Small intestine (tissue), 7 donors: ENCODE measurements at regions not wholly inside any gene's neighbourhood (a gene's known extent, or its start where the extent isn't known, plus 50 kb on each side); places are given as distances from the start of the nearest gene placed in this dataset.
"Not testable (repeated sequence)": the region's sequence is repeated elsewhere in the genome, so short reads cannot be mapped to it uniquely, and the experiment has no call there.

Source experiments
- DNase-seq, 2 donors: peaks; one replicate each; pipeline versions ENCODE4 v3.0.0 to v3.0.0-alpha.2; 2013
- FAIRE-seq: peaks from 2 replicates; lab custom pipeline; 2012; peaks lifted over from hg19 to GRCh38; lab: Jason Lieb, UNC
- H3K27ac ChIP-seq, 3 donors: one replicate each; pipeline ENCODE4 v1.5.1; 2013; ENCODE audit warnings: low read length in 2 of 3, mild to moderate bottlenecking in 2 of 3, control low read depth in 1 of 3, inconsistent platforms in 1 of 3, low read depth in 1 of 3, moderate library complexity in 1 of 3
- H3K27me3 ChIP-seq, 3 donors: one replicate each; pipeline ENCODE4 v1.6.1; 2013; ENCODE audit warnings: low read length in 3 of 3, inconsistent platforms in 1 of 3; ENCODE audit not compliant: control insufficient read depth in 3 of 3, insufficient read depth in 3 of 3
- H3K36me3 ChIP-seq, 3 donors: one replicate each; pipeline ENCODE4 v1.6.1; 2013; ENCODE audit warnings: low read length in 3 of 3, inconsistent platforms in 1 of 3, low read depth in 1 of 3, mild to moderate bottlenecking in 1 of 3, moderate library complexity in 1 of 3; ENCODE audit not compliant: control insufficient read depth in 3 of 3, insufficient read depth in 2 of 3
- H3K4me1 ChIP-seq, 3 donors: one replicate each; pipeline ENCODE4 v1.6.1; 2013; ENCODE audit warnings: low read length in 2 of 3, inconsistent platforms in 1 of 3, low read depth in 1 of 3, mild to moderate bottlenecking in 1 of 3, moderate library complexity in 1 of 3; ENCODE audit not compliant: control insufficient read depth in 3 of 3, insufficient read depth in 2 of 3
- H3K4me3 ChIP-seq, 3 donors: one replicate each; pipeline ENCODE4 v1.5.1; 2013; ENCODE audit warnings: low read length in 3 of 3, control low read depth in 1 of 3, inconsistent platforms in 1 of 3, low read depth in 1 of 3, mild to moderate bottlenecking in 1 of 3, moderate library complexity in 1 of 3
- H3K9me3 ChIP-seq, 2 donors: one replicate each; pipeline ENCODE4 v1.6.1; 2013; ENCODE audit warnings: low read depth in 1 of 2, low read length in 1 of 2; ENCODE audit not compliant: control insufficient read depth in 2 of 2, insufficient read depth in 1 of 2
- WGBS, 3 donors: extraction: QIAGEN DNeasy Blood & Tissue Kit; methylation state at CpG; one replicate each; pipeline ENCODE4 v1.1.7; 2013; 5-methylcytosine and 5-hydroxymethylcytosine counted together
- donor health status: healthy with polysubstance abuse.
- donor health status: control.
- donor health status: control.
- donor health status: Bipolar disorder and iron deficiency.
- donor health status: healthy.

DNA sequence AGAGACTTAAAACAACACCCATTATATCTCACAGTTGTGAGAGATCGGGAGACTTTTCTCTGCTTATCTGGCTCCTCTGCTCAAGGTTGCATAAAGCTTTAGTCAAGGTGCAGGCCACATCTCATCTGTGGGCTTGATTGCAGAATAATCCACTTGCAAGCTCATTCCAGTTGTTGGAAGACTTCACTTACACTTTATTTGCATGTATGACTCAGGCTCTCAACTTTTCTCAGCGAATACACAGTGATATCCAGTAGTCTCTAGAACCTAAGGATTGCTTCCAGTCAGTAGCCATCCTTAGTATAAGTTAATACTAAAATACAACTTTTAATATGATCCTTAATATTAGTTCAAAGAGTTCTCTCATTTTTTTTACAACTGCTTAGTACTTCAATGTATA, 435.5 kb upstream of the NRG3 start:
- Histone ChIP-seq H3K9me3 (peaks cover 0 to 8% of the 10 kb centered on the region in 2 donors), H3K4me3 (no peak overlapping the region), H3K27me3 (no peaks in the 10 kb centered on the region), H3K27ac (no peak overlapping the region), H3K4me1 (no peaks in the 10 kb centered on the region), H3K36me3 (no peaks in the 10 kb centered on the region)
- no peak for DNase-seq
- 58 to 78% (median 75%) methylated on average over 2 of the region's 2 CpGs for WGBS, 3 donors
- no peak for FAIRE-seq

DNA sequence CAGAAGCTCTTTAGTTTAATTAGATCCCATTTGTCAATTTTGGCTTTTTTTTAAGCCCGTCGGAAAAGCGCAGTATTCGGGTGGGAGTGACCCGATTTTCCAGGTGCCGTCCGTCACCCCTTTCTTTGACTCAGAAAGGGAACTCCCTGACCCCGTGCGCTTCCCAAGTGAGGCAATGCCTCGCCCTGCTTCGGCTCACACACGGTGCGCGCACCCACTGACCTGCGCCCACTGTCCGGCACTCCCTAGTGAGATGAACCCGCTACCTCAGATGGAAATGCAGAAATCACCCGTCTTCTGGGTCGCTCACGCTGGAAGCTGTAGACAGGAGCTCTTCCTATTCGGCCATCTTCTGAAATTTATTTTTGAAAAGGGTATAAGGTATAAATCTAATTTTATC, 433.4 kb upstream of the NRG3 start:
- not testable (repeated sequence) for H3K27me3 ChIP-seq, H3K4me1 ChIP-seq, H3K36me3 ChIP-seq, FAIRE-seq, H3K9me3 ChIP-seq, H3K27ac ChIP-seq, DNase-seq, H3K4me3 ChIP-seq
- WGBS, 3 donors = 94 to 97% (median 97%) methylated on average over 21 of the region's 21 CpGs

GRCh38 chr10:81444242-81444929, 430.6 kb upstream of the NRG3 start:
- 87 to 88% (median 87%) methylated on average over 7 of the region's 7 CpGs for WGBS, 3 donors
- Histone ChIP-seq H3K27me3 (no peaks in the 10 kb centered on the region), H3K9me3 (peaks cover 0 to 8% of the 10 kb centered on the region in 2 donors), H3K36me3 (no peaks in the 10 kb centered on the region), H3K4me3 (no peak overlapping the region), H3K27ac (no peak overlapping the region), H3K4me1 (no peaks in the 10 kb centered on the region)
- FAIRE-seq (no peak), DNase-seq (no peak)

- H3K4me3 ChIP-seq = no peak overlapping the region
- H3K27me3 ChIP-seq = no peaks in the 10 kb centered on the region
- no peaks in the 10 kb centered on the region for H3K9me3 ChIP-seq
- DNase-seq = no peak
- WGBS, 3 donors = 48 to 77% (median 58%) methylated on average over 1 of the region's 1 CpG
- H3K36me3 ChIP-seq = no peaks in the 10 kb centered on the region
- no peaks in the 10 kb centered on the region for H3K4me1 ChIP-seq
- FAIRE-seq = no peak
- no peak overlapping the region for H3K27ac ChIP-seq
Observed at GRCh38 chr10:81450651-81451050, 424.3 kb upstream of the NRG3 start.

DNA sequence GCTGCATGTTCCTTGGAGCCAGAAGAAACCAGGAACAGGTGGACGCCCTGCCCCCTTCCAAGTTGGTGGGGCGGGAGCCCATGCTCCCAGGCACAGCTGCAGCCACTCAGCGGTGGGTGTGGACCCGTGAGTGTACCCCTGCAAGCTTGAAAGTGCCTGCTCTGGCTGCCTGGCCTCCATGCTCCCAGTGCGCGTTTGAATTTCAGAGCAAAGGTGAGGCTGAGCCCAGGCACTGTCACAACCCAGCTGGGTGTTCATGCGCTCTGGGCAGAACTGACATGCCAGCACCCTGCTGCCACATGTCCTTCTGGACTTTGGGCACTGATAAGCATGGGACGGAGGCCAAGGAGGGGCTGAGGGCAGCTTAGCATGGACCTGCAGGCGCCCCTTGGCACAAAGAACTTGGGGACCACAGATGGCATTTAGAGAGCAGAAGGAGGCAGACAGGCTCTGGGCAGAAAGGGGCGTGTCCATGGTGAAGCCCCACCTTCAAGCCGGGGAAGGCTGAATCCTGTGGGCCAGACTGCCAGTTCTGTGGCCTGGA, 402.0 kb upstream of the NRG3 start:
- H3K27me3 ChIP-seq = no peaks in the 10 kb centered on the region
- no peak for DNase-seq
- no peak for FAIRE-seq
- H3K4me1 ChIP-seq = no peaks in the 10 kb centered on the region
- WGBS, 3 donors = 75 to 85% (median 84%) methylated on average over 11 of the region's 11 CpGs
- H3K36me3 ChIP-seq = no peaks in the 10 kb centered on the region
- peaks cover 0 to 9% of the 10 kb centered on the region in 2 donors for H3K9me3 ChIP-seq
- no peak overlapping the region for H3K4me3 ChIP-seq
- no peak overlapping the region for H3K27ac ChIP-seq

DNA sequence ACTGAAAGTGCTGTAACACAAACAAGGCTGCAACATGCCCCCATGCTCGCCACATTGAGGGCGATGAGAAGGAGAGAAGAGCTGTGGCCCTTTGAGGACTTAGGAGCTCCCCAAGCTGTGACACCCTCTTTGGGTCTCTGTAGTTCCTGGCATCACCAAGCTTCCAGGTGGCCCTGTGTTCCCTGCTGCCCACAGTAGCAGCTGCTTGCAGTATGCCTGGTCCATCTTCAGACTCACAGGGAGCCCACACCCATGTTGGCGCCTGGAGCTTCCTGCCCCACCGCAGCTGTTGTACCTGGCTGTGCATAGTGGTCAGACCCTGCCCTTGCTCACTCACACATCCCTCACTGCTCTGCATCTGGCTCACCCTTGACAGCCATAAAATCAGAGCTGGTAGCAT, 401.2 kb upstream of the NRG3 start:
- Histone ChIP-seq H3K4me1 (no peaks in the 10 kb centered on the region), H3K27ac (no peak overlapping the region), H3K9me3 (peaks cover 0 to 9% of the 10 kb centered on the region in 2 donors), H3K27me3 (no peaks in the 10 kb centered on the region), H3K36me3 (no peaks in the 10 kb centered on the region), H3K4me3 (no peak overlapping the region)
- 90 to 98% (median 91%) methylated on average over 4 of the region's 4 CpGs for WGBS, 3 donors
- FAIRE-seq (no peak), DNase-seq (no peak)

GRCh38 chr10:81479316-81479715, 395.7 kb upstream of the NRG3 start:
- no peak for FAIRE-seq
- H3K4me1 ChIP-seq = no peaks in the 10 kb centered on the region
- H3K36me3 ChIP-seq = no peaks in the 10 kb centered on the region
- no peaks in the 10 kb centered on the region for H3K27me3 ChIP-seq
- whole genome bisulfite sequencing, 3 donors = 84 to 92% (median 85%) methylated on average over 3 of the region's 3 CpGs
- H3K27ac ChIP-seq = no peak overlapping the region
- H3K9me3 ChIP-seq = no peaks in the 10 kb centered on the region
- DNase-seq = no peak
- no peak overlapping the region for H3K4me3 ChIP-seq

DNA sequence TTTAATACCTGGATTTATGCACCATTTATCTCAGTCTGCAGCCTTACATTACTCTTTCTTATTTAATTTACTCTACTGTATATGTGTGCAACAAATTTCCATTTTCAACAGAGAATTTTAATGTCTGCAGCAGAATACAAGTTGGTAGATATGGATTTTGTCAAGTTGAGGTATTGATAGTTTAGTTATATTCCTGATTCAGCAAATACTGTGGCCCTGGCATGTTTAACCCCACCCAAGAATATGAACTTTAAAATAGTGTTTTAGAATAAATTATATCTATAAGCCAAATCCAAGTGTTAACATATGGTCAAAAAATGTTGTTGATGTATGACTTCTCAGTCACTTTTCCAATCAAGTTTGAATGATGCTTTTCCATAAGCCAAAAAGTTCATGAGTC, 378.4 kb upstream of the NRG3 start:
- Histone ChIP-seq H3K27me3 (no peaks in the 10 kb centered on the region), H3K27ac (no peak overlapping the region), H3K4me3 (no peak overlapping the region), H3K9me3 (peaks cover 0 to under 1% of the 10 kb centered on the region in 2 donors), H3K4me1 (no peaks in the 10 kb centered on the region), H3K36me3 (no peaks in the 10 kb centered on the region)
- FAIRE-seq (no peak), DNase-seq (no peak)
